ENCODE measurements at regions not wholly inside any gene's neighbourhood (a gene's known extent, or its start where the extent isn't known, plus 50 kb on each side); places are given as distances from the start of the nearest gene placed in this dataset.

- no peaks in the 10 kb centered on the region for H3K4me1 ChIP-seq (ENCODE audit: control insufficient read depth, insufficient read depth, low read length)
- no peak overlapping the region for H3K4me3 ChIP-seq (ENCODE audit: low read depth, low read length)
- H3K9me3 ChIP-seq (ENCODE audit: control insufficient read depth, insufficient read depth, low read length): no peaks in the 10 kb centered on the region
- no peaks in the 10 kb centered on the region for H3K36me3 ChIP-seq (ENCODE audit: control insufficient read depth, insufficient read depth, low read length)
- H3K27me3 ChIP-seq (ENCODE audit: control insufficient read depth, insufficient read depth, low read length): no peaks in the 10 kb centered on the region
- no peak overlapping the region for H3K9ac ChIP-seq (ENCODE audit: low read depth, low read length)
Measured at GRCh38 chr3:95899494-95899893, 914.9 kb upstream of the EPHA6 start.

DNA sequence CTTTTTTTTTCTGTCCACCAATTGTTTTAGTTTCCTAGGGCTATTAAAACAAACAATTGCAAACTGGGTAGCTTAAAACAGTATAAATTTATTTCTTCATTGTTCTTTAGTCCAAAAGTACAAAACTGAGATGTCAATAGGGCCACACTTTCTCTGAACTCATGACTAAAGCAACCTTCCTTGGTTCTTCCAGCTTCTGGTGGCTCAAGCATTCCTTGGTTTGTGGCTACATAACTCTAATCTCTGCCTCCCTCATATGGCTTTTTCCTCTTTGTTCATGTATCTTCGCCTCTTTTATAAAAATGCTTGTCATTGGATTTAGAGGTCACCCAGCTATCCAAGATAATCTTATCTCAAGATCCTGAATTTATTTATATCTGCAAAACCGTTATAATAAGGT lies 914.5 kb upstream of the EPHA6 start:
- H3K9ac ChIP-seq (ENCODE audit: low read depth, low read length): no peak overlapping the region
- H3K4me1 ChIP-seq (ENCODE audit: control insufficient read depth, insufficient read depth, low read length): no peaks in the 10 kb centered on the region
- no peaks in the 10 kb centered on the region for H3K36me3 ChIP-seq (ENCODE audit: control insufficient read depth, insufficient read depth, low read length)
- no peaks in the 10 kb centered on the region for H3K27me3 ChIP-seq (ENCODE audit: control insufficient read depth, insufficient read depth, low read length)
- no peak overlapping the region for H3K4me3 ChIP-seq (ENCODE audit: low read depth, low read length)
- H3K9me3 ChIP-seq (ENCODE audit: control insufficient read depth, insufficient read depth, low read length): no peaks in the 10 kb centered on the region

- Histone ChIP-seq H3K9ac (ENCODE audit: low read depth, low read length) (no peak overlapping the region), H3K4me1 (ENCODE audit: control insufficient read depth, insufficient read depth, low read length) (no peaks in the 10 kb centered on the region), H3K36me3 (ENCODE audit: control insufficient read depth, insufficient read depth, low read length) (no peaks in the 10 kb centered on the region), H3K9me3 (ENCODE audit: control insufficient read depth, insufficient read depth, low read length) (no peaks in the 10 kb centered on the region), H3K27me3 (ENCODE audit: control insufficient read depth, insufficient read depth, low read length) (no peaks in the 10 kb centered on the region), H3K4me3 (ENCODE audit: low read depth, low read length) (no peak overlapping the region)
Measured at GRCh38 chr3:95901948-95902347, 912.4 kb upstream of the EPHA6 start.

GRCh38 chr3:95905182-95905581 lies 909.2 kb upstream of the EPHA6 start:
- Histone ChIP-seq H3K36me3 (ENCODE audit: control insufficient read depth, insufficient read depth, low read length) (no peaks in the 10 kb centered on the region), H3K4me1 (ENCODE audit: control insufficient read depth, insufficient read depth, low read length) (no peaks in the 10 kb centered on the region), H3K4me3 (ENCODE audit: low read depth, low read length) (no peak overlapping the region), H3K9me3 (ENCODE audit: control insufficient read depth, insufficient read depth, low read length) (no peaks in the 10 kb centered on the region), H3K27me3 (ENCODE audit: control insufficient read depth, insufficient read depth, low read length) (no peaks in the 10 kb centered on the region), H3K9ac (ENCODE audit: low read depth, low read length) (no peak overlapping the region)

DNA sequence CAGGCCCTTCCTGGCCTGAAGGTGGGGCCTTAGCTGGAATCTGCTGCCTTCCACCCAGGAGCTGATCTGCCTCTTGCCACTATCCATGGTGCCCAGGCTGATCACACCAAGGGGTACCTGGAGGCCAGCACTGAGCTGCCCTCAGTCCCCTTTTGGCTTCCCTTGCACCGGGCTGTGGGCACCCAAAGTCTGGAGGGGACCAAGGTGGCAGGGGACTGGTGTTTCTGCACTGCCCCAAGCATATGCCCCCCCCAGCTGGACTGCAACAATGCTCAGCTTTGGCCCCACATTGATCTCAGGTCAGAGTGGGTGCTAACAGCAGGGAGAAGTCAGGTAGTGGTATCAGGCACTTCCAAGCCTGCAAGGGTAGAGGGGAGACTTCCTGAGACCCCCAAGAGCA lies 902.6 kb upstream of the EPHA6 start:
- Histone ChIP-seq H3K9me3 (ENCODE audit: control insufficient read depth, insufficient read depth, low read length) (peaks cover 12% of the 10 kb centered on the region), H3K4me1 (ENCODE audit: control insufficient read depth, insufficient read depth, low read length) (no peaks in the 10 kb centered on the region), H3K4me3 (ENCODE audit: low read depth, low read length) (no peak overlapping the region), H3K36me3 (ENCODE audit: control insufficient read depth, insufficient read depth, low read length) (peaks cover 3% of the 10 kb centered on the region), H3K9ac (ENCODE audit: low read depth, low read length) (no peak overlapping the region), H3K27me3 (ENCODE audit: control insufficient read depth, insufficient read depth, low read length) (no peaks in the 10 kb centered on the region)

GRCh38 chr3:95923496-95924210 lies 890.7 kb upstream of the EPHA6 start:
- Histone ChIP-seq H3K4me3 (ENCODE audit: low read depth, low read length) (no peak overlapping the region), H3K4me1 (ENCODE audit: control insufficient read depth, insufficient read depth, low read length) (peaks cover 18% of the 10 kb centered on the region), H3K9ac (ENCODE audit: low read depth, low read length) (no peak overlapping the region), H3K27me3 (ENCODE audit: control insufficient read depth, insufficient read depth, low read length) (no peaks in the 10 kb centered on the region), H3K9me3 (ENCODE audit: control insufficient read depth, insufficient read depth, low read length) (no peaks in the 10 kb centered on the region), H3K36me3 (ENCODE audit: control insufficient read depth, insufficient read depth, low read length) (no peaks in the 10 kb centered on the region)

DNA sequence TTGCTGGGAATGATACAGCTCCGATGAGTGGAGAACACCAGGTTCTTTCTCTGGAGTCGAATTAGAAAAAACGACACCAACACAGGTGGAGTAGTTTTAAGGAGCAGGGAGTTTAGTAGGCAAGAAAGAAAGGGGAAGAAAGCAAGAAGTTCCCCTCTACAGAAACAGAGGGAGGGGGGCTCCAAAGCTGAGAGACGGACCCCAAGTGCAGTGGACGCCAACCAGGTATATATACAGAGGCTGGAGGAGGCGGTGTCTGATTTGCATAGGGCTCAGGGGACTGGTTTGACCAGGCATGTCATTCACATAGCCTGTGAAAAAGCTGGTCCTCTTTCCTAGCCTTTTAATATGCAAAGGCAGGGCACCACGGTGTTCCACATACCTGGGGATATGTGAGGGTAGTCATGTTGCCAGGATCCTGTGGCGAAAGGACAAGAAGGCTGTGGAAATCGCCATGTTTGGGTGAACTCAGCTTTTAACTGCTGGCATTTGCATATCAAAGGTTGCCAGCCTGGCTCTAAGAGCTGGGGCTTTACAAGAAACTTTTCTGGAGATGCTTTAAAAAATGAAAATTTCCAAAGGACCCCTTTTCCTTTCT lies 887.4 kb upstream of the EPHA6 start:
- Histone ChIP-seq H3K9me3 (ENCODE audit: control insufficient read depth, insufficient read depth, low read length) (no peaks in the 10 kb centered on the region), H3K4me1 (ENCODE audit: control insufficient read depth, insufficient read depth, low read length) (peaks cover 27% of the 10 kb centered on the region), H3K36me3 (ENCODE audit: control insufficient read depth, insufficient read depth, low read length) (no peaks in the 10 kb centered on the region), H3K4me3 (ENCODE audit: low read depth, low read length) (peak overlapping the region; percentile 20), H3K9ac (ENCODE audit: low read depth, low read length) (no peak overlapping the region), H3K27me3 (ENCODE audit: control insufficient read depth, insufficient read depth, low read length) (no peaks in the 10 kb centered on the region)

DNA sequence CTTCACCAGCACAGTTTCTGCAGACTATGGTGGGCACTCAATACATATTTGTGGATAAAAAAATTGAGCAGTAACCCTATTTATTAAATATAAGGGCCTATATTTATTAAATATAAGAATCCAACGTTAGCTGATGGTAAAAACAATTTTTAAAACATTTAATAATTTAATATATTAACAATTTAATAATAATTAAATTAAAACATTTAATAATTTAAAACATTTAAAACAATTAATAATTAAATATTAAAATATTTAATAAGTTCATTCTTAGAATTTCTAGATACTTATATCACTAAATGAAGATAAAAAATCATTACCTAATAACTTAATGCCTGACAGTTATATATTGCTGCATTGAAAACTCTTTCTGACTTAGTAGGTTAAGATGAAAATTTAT lies 880.2 kb upstream of the EPHA6 start:
- Histone ChIP-seq H3K4me3 (ENCODE audit: low read depth, low read length) (no peak overlapping the region), H3K27me3 (ENCODE audit: control insufficient read depth, insufficient read depth, low read length) (no peaks in the 10 kb centered on the region), H3K36me3 (ENCODE audit: control insufficient read depth, insufficient read depth, low read length) (no peaks in the 10 kb centered on the region), H3K9me3 (ENCODE audit: control insufficient read depth, insufficient read depth, low read length) (no peaks in the 10 kb centered on the region), H3K9ac (ENCODE audit: low read depth, low read length) (no peak overlapping the region), H3K4me1 (ENCODE audit: control insufficient read depth, insufficient read depth, low read length) (peaks cover 6% of the 10 kb centered on the region)

- H3K9me3 ChIP-seq (ENCODE audit: control insufficient read depth, insufficient read depth, low read length): no peaks in the 10 kb centered on the region
- no peaks in the 10 kb centered on the region for H3K27me3 ChIP-seq (ENCODE audit: control insufficient read depth, insufficient read depth, low read length)
- no peaks in the 10 kb centered on the region for H3K4me1 ChIP-seq (ENCODE audit: control insufficient read depth, insufficient read depth, low read length)
- no peak overlapping the region for H3K4me3 ChIP-seq (ENCODE audit: low read depth, low read length)
- no peaks in the 10 kb centered on the region for H3K36me3 ChIP-seq (ENCODE audit: control insufficient read depth, insufficient read depth, low read length)
- no peak overlapping the region for H3K9ac ChIP-seq (ENCODE audit: low read depth, low read length)
Measured at GRCh38 chr3:95939235-95939809, 875.1 kb upstream of the EPHA6 start.

- H3K9ac ChIP-seq (ENCODE audit: low read depth, low read length): no peak overlapping the region
- H3K9me3 ChIP-seq (ENCODE audit: control insufficient read depth, insufficient read depth, low read length): no peaks in the 10 kb centered on the region
- H3K4me1 ChIP-seq (ENCODE audit: control insufficient read depth, insufficient read depth, low read length): no peaks in the 10 kb centered on the region
- H3K36me3 ChIP-seq (ENCODE audit: control insufficient read depth, insufficient read depth, low read length): no peaks in the 10 kb centered on the region
- no peak overlapping the region for H3K4me3 ChIP-seq (ENCODE audit: low read depth, low read length)
- H3K27me3 ChIP-seq (ENCODE audit: control insufficient read depth, insufficient read depth, low read length): no peaks in the 10 kb centered on the region
Measured at GRCh38 chr3:95965704-95966336, 848.6 kb upstream of the EPHA6 start.

DNA sequence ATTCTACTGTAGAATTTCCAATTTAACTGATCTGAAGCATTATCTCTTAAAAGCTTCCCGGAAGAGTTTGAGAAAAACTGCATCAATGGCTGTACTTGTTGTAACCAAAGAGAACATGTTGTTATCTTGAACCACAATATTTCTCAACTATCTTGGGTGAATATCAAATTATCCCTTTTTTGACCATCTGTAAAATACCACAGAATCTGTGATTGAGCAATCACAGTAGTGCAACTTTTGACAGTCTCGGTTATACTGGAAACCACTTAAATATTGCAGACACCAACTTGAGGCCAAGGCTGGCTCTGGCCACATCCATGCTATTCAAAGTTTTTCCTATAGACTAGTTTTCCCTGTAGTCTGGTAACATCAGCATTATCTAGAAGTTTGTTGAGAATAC lies 842.8 kb upstream of the EPHA6 start:
- Histone ChIP-seq H3K27me3 (ENCODE audit: control insufficient read depth, insufficient read depth, low read length) (no peaks in the 10 kb centered on the region), H3K4me3 (ENCODE audit: low read depth, low read length) (no peak overlapping the region), H3K9ac (ENCODE audit: low read depth, low read length) (no peak overlapping the region), H3K9me3 (ENCODE audit: control insufficient read depth, insufficient read depth, low read length) (no peaks in the 10 kb centered on the region), H3K36me3 (ENCODE audit: control insufficient read depth, insufficient read depth, low read length) (no peaks in the 10 kb centered on the region), H3K4me1 (ENCODE audit: control insufficient read depth, insufficient read depth, low read length) (no peaks in the 10 kb centered on the region)

DNA sequence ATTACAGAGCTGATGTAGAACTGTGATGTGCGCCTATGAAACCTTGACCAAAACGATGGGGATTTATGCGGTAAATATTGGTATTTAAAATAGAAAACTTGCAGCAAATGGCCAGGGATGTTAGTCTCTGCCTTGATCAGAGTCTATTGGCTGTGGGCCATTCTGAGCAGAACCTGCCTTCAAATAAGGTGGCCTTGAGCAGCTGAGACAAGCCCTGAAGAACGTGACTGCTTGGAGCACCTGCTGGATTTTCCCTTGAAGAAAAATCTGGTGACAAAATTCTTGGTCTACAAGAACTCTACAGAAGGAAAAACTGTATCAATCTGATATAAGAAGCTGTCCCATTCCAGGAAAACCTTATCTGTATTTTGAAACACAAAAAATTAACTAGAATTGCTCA lies 820.1 kb upstream of the EPHA6 start:
- Histone ChIP-seq H3K9ac (ENCODE audit: low read depth, low read length) (no peak overlapping the region), H3K36me3 (ENCODE audit: control insufficient read depth, insufficient read depth, low read length) (no peaks in the 10 kb centered on the region), H3K4me3 (ENCODE audit: low read depth, low read length) (no peak overlapping the region), H3K4me1 (ENCODE audit: control insufficient read depth, insufficient read depth, low read length) (no peaks in the 10 kb centered on the region), H3K9me3 (ENCODE audit: control insufficient read depth, insufficient read depth, low read length) (no peaks in the 10 kb centered on the region), H3K27me3 (ENCODE audit: control insufficient read depth, insufficient read depth, low read length) (no peaks in the 10 kb centered on the region)
